GM23338 (cell line): ENCODE measurements at regions not wholly inside any gene's neighbourhood (a gene's known extent, or its start where the extent isn't known, plus 50 kb on each side); places are given as distances from the start of the nearest gene placed in this dataset.

Experiments
- EZH2phosphoT487 ChIP-seq: fragments of 200-600 bp; sonication (generic); IDR thresholded peaks from one replicate; pipeline ENCODE4 v1.8.1; 2018; ENCODE audit warnings: antibody characterized with exemption; ENCODE audit not compliant: unreplicated experiment
- TF ChIP-seq, protein P1 (sequence below), 2 experiments: fragments of 200-600 bp in 1 of 2; sonication (generic) in 1 of 2; conservative IDR thresholded peaks; 2 replicates each; pipeline versions ENCODE4 v1.5.1 to v1.6.1; 2016 to 2017; ENCODE audit warnings: antibody characterized with exemption in 2 of 2, low read depth in 2 of 2, mild to moderate bottlenecking in 2 of 2, moderate library complexity in 1 of 2

DNA sequence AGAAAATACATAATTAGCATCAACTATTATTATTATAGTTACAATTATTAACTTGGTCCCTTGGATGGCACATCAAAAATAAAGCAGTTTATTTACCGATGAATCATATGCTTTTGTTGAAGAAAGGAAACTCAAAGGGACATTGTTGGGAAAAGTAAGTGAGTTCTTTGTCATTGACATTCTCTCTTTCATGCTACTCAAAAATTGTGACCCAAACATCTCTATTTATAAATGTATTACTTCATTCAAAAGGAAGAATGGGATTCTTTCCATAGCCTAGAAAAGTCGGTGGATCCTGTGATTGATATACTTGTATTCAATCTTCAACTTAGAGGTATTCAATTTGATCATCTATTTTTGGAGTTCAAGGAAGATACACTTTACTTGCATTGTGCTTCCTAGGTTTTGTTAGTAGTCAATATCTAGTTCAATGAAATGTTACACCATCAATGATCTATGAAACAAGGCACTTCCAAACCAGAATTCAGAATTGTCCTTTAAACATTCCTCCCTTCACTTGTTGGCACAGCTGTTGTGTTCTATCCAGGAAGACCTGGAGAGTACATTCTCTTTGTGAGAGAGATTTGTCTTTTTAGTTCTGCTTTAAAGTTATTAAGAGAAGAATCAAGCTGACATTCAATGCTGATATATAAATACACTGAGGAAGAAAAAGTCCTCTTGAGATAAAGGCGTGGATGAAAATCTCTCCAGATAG, 235.2 kb downstream of the TMEM26 start:
- TF ChIP-seq, protein P1, sequence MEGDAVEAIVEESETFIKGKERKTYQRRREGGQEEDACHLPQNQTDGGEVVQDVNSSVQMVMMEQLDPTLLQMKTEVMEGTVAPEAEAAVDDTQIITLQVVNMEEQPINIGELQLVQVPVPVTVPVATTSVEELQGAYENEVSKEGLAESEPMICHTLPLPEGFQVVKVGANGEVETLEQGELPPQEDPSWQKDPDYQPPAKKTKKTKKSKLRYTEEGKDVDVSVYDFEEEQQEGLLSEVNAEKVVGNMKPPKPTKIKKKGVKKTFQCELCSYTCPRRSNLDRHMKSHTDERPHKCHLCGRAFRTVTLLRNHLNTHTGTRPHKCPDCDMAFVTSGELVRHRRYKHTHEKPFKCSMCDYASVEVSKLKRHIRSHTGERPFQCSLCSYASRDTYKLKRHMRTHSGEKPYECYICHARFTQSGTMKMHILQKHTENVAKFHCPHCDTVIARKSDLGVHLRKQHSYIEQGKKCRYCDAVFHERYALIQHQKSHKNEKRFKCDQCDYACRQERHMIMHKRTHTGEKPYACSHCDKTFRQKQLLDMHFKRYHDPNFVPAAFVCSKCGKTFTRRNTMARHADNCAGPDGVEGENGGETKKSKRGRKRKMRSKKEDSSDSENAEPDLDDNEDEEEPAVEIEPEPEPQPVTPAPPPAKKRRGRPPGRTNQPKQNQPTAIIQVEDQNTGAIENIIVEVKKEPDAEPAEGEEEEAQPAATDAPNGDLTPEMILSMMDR (conservative IDR thresholded peaks at IDR 0.05; ENCODE audit: low read depth in 2 of 2) = no peak
- TF ChIP-seq EZH2phosphoT487 = no peak
